8988T (cell line): ENCODE measurements at regions not wholly inside any gene's neighbourhood (a gene's known extent, or its start where the extent isn't known, plus 50 kb on each side); places are given as distances from the start of the nearest gene placed in this dataset.
"Not testable (repeated sequence)": the region's sequence is repeated elsewhere in the genome, so short reads cannot be mapped to it uniquely, and the experiment has no call there.

ENCODE experiments used
- DNase-seq: peaks from one replicate; pipeline ENCODE4 v3.0.0; 2011

GRCh38 chr21:43286196-43286595 is 117.4 kb downstream of the CRYAA start:
- DNase-seq = no peak

GRCh38 chr21:43284700-43285099 is 115.9 kb downstream of the CRYAA start:
- DNase-seq = no peak

- no peak for DNase-seq
Measured at GRCh38 chr21:43284238-43284637, 115.4 kb downstream of the CRYAA start.

GRCh38 chr21:43283925-43284221 is 115.1 kb downstream of the CRYAA start:
- not testable (repeated sequence) for DNase-seq

GRCh38 chr21:43283136-43283924 is 114.5 kb downstream of the CRYAA start:
- no peak for DNase-seq

- DNase-seq = no peak
Measured at GRCh38 chr21:43282358-43283120, 113.7 kb downstream of the CRYAA start.

GRCh38 chr21:43281661-43282357 is 113.0 kb downstream of the CRYAA start:
- no peak for DNase-seq

- DNase-seq = no peak
Measured at GRCh38 chr21:43280949-43281633, 112.3 kb downstream of the CRYAA start.

GRCh38 chr21:43279578-43279894 is 110.7 kb downstream of the CRYAA start:
- no peak for DNase-seq

GRCh38 chr21:43278766-43279577 is 110.2 kb downstream of the CRYAA start:
- no peak for DNase-seq

GRCh38 chr21:43278359-43278758 is 109.6 kb downstream of the CRYAA start:
- DNase-seq = no peak

- no peak for DNase-seq
Measured at GRCh38 chr21:43277481-43278351, 108.9 kb downstream of the CRYAA start.

- DNase-seq = no peak
Measured at GRCh38 chr21:43276811-43277210, 108.0 kb downstream of the CRYAA start.

- no peak for DNase-seq
Measured at GRCh38 chr21:43275421-43276211, 106.8 kb downstream of the CRYAA start.

- DNase-seq = no peak
Measured at GRCh38 chr21:43274946-43275310, 106.1 kb downstream of the CRYAA start.

- no peak for DNase-seq
Measured at GRCh38 chr21:43274022-43274945, 105.5 kb downstream of the CRYAA start.

- DNase-seq = no peak
Measured at GRCh38 chr21:43273708-43274021, 104.9 kb downstream of the CRYAA start.

GRCh38 chr21:43273016-43273707 is 104.4 kb downstream of the CRYAA start:
- no peak for DNase-seq

- no peak for DNase-seq
Measured at GRCh38 chr21:43272591-43272990, 103.8 kb downstream of the CRYAA start.
